Stimulated activated naive CD8-positive, alpha-beta T cell treated with anti-CD3 and anti-CD28 coated beads, Interleukin-15, Interleukin-2, amounts not matched to agents 100 ng/mL and 50 ng/mL, for 24 hours (primary cell): ENCODE measurements at regions not wholly inside any gene's neighbourhood (a gene's known extent, or its start where the extent isn't known, plus 50 kb on each side); places are given as distances from the start of the nearest gene placed in this dataset.

Experiments used
- H3K27ac Mint-ChIP-seq: one replicate; pipeline ENCODE4 v1.8.0; 2021; ENCODE audit warnings: mild to moderate bottlenecking, mixed read lengths
- H3K27me3 Mint-ChIP-seq: one replicate; pipeline ENCODE4 v1.8.0; 2021; ENCODE audit warnings: mixed read lengths
- H3K36me3 Mint-ChIP-seq: one replicate; pipeline ENCODE4 v1.8.0; 2021; ENCODE audit warnings: low read depth, mixed read lengths
- H3K4me1 Mint-ChIP-seq: one replicate; pipeline ENCODE4 v1.8.0; 2021; ENCODE audit warnings: low read depth, mixed read lengths
- H3K4me3 Mint-ChIP-seq: one replicate; pipeline ENCODE4 v1.8.0; 2021; ENCODE audit warnings: mild to moderate bottlenecking, mixed read lengths
- H3K9me3 Mint-ChIP-seq: one replicate; pipeline ENCODE4 v1.8.0; 2021; ENCODE audit warnings: mixed read lengths

DNA sequence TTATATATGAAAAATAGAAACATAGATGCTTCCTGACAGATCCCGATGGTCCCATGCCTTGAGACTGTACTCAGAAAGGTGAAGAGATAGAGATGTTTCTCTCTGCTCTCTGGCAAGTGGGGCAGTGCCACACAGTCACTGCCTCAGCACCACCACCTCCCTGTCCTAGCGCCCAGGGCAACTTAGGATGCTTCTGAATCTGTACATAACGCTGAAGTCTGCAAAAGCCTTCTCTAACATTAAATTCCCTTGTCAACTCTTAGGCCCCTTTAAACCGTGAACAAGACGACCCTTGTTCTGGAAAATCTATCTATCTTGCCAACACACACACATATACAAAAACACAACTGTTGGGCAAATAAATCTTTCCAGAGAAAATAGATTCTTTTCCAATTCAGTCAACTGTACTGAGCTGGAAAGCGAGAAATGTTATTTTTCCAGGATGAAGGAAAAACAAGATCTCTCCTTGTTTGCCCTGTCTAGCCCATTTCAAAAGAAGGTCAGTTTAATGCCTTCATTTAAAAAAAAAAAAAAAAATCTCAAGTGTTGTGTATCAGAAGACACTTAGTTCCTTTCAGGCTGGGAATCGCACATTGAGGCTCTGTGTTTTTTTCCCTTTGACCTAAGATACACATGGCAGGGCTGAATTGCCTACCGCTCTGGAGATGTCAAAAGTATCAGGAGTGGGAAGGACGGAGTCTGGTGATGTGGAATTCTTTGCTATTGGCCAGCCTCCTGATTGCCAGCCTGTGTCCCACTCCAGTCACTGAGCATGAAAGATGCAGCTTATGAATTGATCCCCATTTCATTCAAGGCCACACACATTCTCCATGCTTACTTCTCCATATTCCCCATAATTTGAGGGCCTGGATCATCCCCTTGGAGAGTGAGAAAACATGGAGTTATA is 241.4 kb downstream of the LACC1 start:
- H3K36me3 Mint-ChIP-seq: peaks cover 4% of the 10 kb centered on the region
- H3K9me3 Mint-ChIP-seq: peaks cover 18% of the 10 kb centered on the region
- no peak overlapping the region for H3K4me3 Mint-ChIP-seq
- H3K4me1 Mint-ChIP-seq: peaks cover 26% of the 10 kb centered on the region
- H3K27me3 Mint-ChIP-seq: no peaks in the 10 kb centered on the region
- H3K27ac Mint-ChIP-seq: no peak overlapping the region

DNA sequence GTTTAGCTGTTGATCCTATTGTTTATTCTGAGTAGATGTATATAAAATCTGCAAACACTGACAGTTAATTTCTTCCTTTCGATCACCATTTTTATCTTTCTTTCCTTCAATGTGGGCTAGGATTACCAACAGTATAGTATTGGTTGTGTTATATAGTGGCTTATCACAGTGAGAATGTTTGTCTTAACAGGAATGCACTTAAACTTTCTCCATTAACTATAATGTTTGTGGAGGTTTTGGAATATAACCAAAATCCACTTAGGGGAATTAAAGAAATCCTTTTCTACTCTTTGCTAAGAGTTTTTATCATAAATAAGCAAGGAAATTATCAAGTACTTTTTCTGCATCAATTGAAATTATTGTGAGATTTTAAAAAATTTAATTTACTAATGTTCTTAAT is 244.6 kb downstream of the LACC1 start:
- Mint-ChIP-seq H3K36me3 (peaks cover 4% of the 10 kb centered on the region), H3K27me3 (no peaks in the 10 kb centered on the region), H3K27ac (no peak overlapping the region), H3K4me1 (no peaks in the 10 kb centered on the region), H3K9me3 (peaks cover 18% of the 10 kb centered on the region), H3K4me3 (no peak overlapping the region)

DNA sequence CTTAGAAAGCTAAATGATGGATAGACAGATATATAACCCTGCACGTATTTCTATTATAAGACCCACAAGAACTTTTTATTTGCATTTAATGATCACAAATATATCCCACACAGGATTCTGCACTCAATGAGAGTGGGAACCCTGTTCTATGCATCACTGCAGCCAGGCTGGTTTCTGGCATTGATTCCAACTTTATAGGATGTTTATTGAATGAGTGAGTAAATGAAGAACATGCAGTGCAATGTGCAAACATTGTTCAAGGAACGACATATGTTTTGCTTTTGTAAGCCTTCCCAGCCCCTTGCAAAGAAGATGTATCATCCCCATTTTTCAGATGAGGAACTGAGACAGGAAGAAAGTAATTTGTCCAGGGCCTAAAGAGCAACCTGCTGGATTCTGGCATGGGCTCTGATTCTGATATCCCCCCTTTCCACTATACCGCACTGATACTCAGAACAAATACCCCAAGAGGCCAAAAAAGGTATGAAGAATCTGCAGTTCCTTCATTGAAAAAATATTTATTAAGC is 246.3 kb downstream of the LACC1 start:
- Mint-ChIP-seq H3K4me1 (no peaks in the 10 kb centered on the region), H3K9me3 (peaks cover 18% of the 10 kb centered on the region), H3K27ac (no peak overlapping the region), H3K36me3 (peaks cover 4% of the 10 kb centered on the region), H3K27me3 (peaks cover 6% of the 10 kb centered on the region), H3K4me3 (no peak overlapping the region)

DNA sequence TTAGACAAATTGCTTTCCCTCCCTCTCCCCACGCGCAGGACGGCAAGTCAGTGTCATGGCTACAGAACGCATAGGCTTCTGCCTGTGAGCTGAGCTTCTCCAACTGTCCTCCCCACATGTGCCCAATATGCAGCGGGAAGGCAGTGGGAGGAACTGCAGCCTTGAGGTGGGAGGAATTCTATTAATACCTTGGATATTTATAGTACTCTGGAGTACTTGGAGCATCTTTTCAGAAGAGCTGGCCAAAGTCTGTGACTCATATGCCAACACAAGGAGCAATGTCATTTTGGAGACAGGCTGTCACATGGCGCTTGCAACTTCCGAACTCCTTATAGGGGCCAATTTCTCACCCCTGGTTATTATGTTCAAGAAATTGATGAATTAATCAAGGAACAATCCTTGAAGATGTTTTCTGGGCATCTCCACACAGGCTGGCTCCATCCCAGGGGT is 245.0 kb upstream of the SERP2 start:
- Mint-ChIP-seq H3K4me3 (no peak overlapping the region), H3K4me1 (no peaks in the 10 kb centered on the region), H3K27me3 (peaks cover 11% of the 10 kb centered on the region)

DNA sequence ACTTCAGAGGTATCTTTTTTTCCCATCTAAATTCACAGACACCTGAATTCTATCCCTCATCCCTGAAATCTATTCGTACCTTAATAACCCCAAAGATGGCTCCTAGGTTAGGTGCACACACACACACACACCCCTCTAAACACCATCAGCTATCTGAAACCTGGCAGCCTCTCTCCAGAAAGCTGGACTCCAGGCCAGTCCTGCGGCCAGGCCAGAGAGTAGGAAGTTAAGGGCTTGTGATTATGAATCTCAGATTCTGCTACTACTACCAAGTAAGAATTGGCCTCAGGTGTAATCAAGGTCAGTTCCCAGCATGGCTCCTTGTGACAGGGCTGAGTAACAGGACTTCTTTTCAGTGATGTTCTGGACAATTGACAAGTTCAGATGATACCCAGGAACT is 244.2 kb upstream of the SERP2 start:
- Mint-ChIP-seq H3K27ac (no peak overlapping the region), H3K4me1 (no peaks in the 10 kb centered on the region), H3K27me3 (peaks cover 11% of the 10 kb centered on the region), H3K9me3 (peaks cover 4% of the 10 kb centered on the region), H3K4me3 (no peak overlapping the region), H3K36me3 (no peaks in the 10 kb centered on the region)

More for the DNA sequence above, 245.0 kb upstream of the SERP2 start:
- Mint-ChIP-seq H3K27ac (no peak overlapping the region), H3K36me3 (no peaks in the 10 kb centered on the region), H3K9me3 (peaks cover 12% of the 10 kb centered on the region)

DNA sequence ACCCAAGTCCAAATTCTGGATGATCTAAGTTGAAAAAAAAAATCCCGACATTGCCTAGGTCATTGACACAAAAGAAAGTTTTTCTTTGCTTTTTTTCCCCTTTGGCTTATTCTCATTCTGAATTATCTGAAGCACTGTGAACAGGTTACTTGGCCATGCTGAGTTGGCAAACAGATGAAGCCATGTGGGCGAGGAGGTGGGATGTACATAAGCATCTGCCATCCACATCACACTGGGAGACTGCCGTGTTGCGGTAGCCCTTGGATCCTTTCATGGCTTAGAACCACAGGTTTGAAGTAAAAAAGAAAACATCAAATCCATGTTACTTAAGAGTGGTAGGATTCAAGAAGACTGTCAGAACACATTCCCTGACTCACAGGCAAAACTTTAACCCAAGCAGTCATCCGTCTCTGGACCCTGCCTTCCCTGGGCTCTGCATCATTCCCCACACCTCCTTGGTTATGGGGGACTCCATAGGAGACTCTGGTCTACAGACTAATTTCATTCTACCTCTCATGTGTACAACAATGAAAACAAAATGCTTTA is 242.5 kb upstream of the SERP2 start:
- peaks cover 11% of the 10 kb centered on the region for H3K27me3 Mint-ChIP-seq
- no peaks in the 10 kb centered on the region for H3K36me3 Mint-ChIP-seq
- H3K4me1 Mint-ChIP-seq: peaks cover 10% of the 10 kb centered on the region
- H3K27ac Mint-ChIP-seq: no peak overlapping the region
- H3K9me3 Mint-ChIP-seq: no peaks in the 10 kb centered on the region
- no peak overlapping the region for H3K4me3 Mint-ChIP-seq

DNA sequence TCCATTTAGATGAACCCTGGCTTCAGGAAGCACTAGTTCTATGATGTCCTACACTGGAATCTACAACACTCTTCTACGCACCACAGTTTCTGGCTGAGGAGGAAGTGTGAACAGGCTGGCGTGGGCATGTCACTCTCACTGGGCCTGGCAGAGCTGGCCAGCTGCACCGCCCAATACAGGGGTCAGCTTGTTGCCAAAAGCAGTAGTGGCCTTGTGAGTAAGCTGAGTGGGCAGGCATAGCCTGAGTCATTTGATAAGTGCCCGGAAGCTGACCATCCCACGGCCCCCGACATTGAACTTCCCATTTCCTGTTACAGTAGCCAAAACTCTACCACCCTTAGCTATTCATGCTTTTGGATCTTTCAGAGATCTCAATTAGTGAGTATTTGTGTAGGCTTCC is 240.9 kb upstream of the SERP2 start:
- peaks cover 11% of the 10 kb centered on the region for H3K27me3 Mint-ChIP-seq
- no peak overlapping the region for H3K27ac Mint-ChIP-seq
- no peak overlapping the region for H3K4me3 Mint-ChIP-seq
- H3K9me3 Mint-ChIP-seq: no peaks in the 10 kb centered on the region
- H3K4me1 Mint-ChIP-seq: peaks cover 25% of the 10 kb centered on the region
- H3K36me3 Mint-ChIP-seq: no peaks in the 10 kb centered on the region

DNA sequence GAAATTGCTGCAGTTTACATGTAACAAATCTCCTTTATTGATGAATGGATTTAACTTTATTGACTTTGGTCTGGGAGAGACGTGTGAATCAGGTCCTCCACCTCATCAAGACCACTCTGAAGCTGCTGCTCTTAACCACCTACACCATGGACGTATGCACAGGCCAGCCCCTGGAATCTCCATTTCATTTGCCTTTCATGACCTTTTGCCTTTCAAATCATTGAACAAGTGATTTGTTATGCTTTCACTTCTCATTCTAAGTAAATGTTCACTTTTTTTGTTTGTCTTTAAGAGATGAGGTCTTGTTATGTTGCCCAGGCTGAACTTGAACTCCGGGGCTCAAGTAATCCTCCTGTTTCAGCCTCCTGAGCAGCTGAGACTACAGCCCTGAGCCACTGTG is 240.0 kb upstream of the SERP2 start:
- Mint-ChIP-seq H3K27me3 (peaks cover 11% of the 10 kb centered on the region), H3K36me3 (no peaks in the 10 kb centered on the region), H3K9me3 (no peaks in the 10 kb centered on the region), H3K4me1 (peaks cover 25% of the 10 kb centered on the region), H3K27ac (no peak overlapping the region), H3K4me3 (no peak overlapping the region)

DNA sequence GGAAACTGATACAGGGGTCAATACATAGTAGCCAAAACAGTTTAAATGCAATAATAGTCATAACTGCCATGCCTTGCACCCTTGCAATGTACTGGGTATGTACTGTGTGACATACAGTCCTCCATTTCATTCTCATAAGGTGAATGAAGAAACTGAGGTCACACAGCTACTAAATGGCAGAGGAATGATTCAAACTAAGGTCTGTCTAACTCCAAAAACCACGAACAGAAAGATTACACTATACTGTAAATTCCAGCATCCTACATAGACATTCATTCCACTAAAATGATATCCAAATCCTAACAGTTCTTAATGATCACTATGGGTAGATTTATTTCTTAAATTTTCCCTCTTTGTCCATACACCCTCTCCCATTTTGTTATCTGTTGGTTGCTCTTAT is 238.1 kb upstream of the SERP2 start:
- no peak overlapping the region for H3K4me3 Mint-ChIP-seq
- peaks cover 25% of the 10 kb centered on the region for H3K4me1 Mint-ChIP-seq
- H3K27me3 Mint-ChIP-seq: peaks cover 6% of the 10 kb centered on the region
- no peak overlapping the region for H3K27ac Mint-ChIP-seq
- no peaks in the 10 kb centered on the region for H3K9me3 Mint-ChIP-seq
- H3K36me3 Mint-ChIP-seq: no peaks in the 10 kb centered on the region

DNA sequence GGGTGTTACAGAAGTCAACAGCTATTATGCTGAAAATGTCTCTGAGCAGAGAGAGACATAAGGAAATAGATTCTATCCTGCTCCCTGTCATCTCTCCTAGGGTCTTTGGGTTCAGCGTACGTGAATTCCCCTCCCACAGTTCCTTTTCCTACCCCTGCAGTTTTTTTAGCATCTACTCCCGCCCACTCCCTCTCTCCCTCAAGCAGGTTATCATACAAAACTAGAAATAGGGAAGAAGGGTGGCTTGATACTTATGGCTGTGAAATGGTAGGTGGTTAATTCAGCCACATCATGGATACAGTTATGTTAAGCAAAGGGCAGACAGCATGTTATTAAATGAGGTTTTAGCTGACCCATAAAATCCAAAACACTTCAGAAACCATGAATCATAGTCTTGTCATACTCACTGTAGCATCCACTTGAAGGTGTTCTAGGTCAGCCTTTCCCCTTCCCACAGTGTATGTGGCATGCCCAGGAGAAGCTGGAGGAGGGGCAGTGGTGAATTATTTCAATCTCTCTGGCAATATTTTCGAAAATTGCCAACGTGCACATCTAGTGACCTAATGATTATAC is 236.8 kb upstream of the SERP2 start:
- H3K27ac Mint-ChIP-seq: no peak overlapping the region
- H3K4me1 Mint-ChIP-seq: peaks cover 35% of the 10 kb centered on the region
- no peaks in the 10 kb centered on the region for H3K27me3 Mint-ChIP-seq
- no peak overlapping the region for H3K4me3 Mint-ChIP-seq
- H3K9me3 Mint-ChIP-seq: no peaks in the 10 kb centered on the region
- H3K36me3 Mint-ChIP-seq: no peaks in the 10 kb centered on the region

DNA sequence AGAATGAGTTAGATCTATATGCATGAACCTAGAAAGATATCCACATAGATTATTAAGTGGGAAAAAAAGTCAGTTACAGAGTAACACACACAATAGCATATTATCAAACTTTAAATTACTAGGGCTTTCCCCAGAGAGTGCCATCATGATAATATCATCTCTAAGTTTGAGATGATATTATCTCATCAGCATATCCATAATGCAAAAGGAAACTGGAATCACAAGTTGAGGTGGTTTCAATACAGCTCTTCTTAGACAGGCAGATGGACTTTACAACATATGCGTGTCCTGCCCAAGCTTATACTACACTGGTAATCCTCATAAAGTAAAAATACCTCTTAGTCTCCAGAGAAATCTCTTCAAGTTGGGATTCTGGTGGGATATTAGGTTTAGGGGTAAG is 236.2 kb upstream of the SERP2 start:
- no peaks in the 10 kb centered on the region for H3K27me3 Mint-ChIP-seq
- no peak overlapping the region for H3K27ac Mint-ChIP-seq
- H3K9me3 Mint-ChIP-seq: no peaks in the 10 kb centered on the region
- no peaks in the 10 kb centered on the region for H3K36me3 Mint-ChIP-seq
- peaks cover 39% of the 10 kb centered on the region for H3K4me1 Mint-ChIP-seq
- H3K4me3 Mint-ChIP-seq: no peak overlapping the region

DNA sequence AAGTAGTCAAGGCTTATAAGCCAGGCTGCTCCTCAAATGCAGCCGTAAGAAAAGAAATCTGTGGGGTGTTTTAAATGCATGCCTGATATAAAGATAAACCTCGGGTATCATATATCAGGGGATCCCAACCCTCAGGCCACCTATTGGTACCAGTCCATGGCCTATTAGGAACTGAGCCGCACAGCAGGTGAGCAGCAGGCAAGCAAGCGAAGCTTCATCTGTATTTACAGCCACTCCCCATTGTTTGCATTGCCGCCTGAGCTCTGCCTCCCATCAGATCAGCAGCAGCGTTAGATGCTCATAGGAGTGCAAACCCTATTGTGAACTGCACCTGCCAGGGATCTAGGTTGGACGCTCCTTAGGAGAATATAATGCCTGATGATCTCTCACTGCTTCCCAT is 233.5 kb upstream of the SERP2 start:
- Mint-ChIP-seq H3K9me3 (no peaks in the 10 kb centered on the region), H3K4me3 (no peak overlapping the region), H3K4me1 (peaks cover 46% of the 10 kb centered on the region), H3K36me3 (no peaks in the 10 kb centered on the region), H3K27ac (no peak overlapping the region), H3K27me3 (peaks cover 6% of the 10 kb centered on the region)

DNA sequence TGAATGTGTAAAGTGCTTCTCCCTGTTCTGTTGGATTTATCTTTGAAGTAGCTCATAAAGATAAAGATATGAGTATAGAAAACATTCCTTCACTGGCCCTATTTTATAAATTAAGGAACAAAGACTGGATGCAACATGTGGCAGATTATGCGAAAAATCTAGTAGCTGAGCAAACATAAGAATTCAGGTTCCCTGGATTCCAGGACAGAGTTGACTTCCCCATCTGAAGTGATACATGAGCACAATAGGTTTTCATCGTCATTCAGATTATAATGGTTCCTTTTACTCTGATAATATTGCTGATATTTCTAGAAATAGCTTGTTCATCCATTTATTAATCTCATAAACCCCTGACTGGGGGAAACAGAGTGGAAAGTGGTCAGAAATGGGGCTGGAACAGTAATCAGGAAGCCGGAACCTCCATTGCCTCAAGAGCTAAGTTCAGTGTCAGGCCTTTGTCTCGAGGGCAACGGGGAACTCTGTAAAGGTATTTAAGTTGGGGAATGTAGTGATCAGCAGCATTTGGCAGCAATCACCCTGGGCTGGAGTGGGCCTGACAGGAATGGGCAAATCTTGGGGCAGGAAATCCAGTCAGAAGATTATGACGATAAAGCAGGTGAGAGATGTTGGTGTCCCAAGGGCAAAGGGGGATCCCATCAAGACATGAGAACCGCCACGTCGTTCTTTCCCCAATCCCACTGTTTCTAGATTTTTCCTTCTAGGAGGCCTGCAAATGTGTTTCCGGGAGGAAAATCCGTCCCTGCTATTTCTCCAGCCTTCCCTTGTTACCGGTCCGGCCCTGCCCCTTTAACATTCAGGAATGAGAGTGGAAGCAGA is 232.5 kb upstream of the SERP2 start:
- H3K27ac Mint-ChIP-seq: peak overlapping the region; percentile 92

DNA sequence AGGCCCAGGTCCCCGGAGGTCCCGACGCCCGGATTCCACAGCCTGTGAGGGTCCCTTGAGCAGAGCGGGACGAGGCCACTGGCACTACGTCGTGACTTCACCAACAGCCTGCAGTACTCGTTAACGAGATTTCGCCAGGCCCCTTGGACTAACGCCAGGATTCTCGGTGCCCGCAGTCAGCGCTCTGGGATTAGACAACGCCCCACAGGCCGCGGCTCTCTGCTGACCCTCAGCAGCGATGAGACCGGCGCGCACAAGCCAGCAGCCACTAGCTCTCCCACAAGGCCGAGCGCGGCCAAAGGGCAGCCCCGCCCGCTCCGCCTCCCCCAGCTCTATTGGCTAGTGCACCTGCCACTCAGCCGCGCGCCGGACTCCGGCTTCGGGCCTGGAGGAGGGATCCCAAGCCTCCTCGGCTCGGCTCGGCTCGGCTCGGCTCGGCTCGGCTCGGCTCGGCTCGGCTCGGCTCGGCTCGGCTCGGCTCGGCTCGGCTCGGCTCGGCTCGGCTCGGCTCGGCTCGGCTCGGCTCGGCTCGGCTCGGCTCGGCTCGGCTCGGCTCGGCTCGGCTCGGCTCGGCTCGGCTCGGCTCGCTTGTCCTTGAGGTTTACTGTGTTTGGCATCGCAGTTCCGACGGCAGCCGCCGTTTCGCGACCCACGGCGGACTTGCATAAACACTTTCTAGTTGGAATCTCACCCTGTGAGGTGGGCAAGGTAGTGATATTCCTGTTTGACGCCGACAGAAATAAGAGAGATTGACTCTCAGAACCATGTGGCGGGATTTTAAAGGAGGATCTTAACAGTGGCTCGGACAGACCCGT is 231.7 kb upstream of the SERP2 start:
- H3K27me3 Mint-ChIP-seq: peaks cover 6% of the 10 kb centered on the region
- peak overlapping the region; percentile 87 for H3K4me3 Mint-ChIP-seq
- no peaks in the 10 kb centered on the region for H3K9me3 Mint-ChIP-seq
- H3K4me1 Mint-ChIP-seq: peaks cover 34% of the 10 kb centered on the region
- peak overlapping the region; percentile 92 for H3K27ac Mint-ChIP-seq
- no peaks in the 10 kb centered on the region for H3K36me3 Mint-ChIP-seq

More for the DNA sequence above, 232.5 kb upstream of the SERP2 start:
- peaks cover 37% of the 10 kb centered on the region for H3K4me1 Mint-ChIP-seq
- H3K27me3 Mint-ChIP-seq: peaks cover 6% of the 10 kb centered on the region
- H3K4me3 Mint-ChIP-seq: peak overlapping the region; percentile 87
- no peaks in the 10 kb centered on the region for H3K9me3 Mint-ChIP-seq
- no peaks in the 10 kb centered on the region for H3K36me3 Mint-ChIP-seq
